T-helper 1 cell (primary cell): ENCODE measurements at regions not wholly inside any gene's neighbourhood (a gene's known extent, or its start where the extent isn't known, plus 50 kb on each side); places are given as distances from the start of the nearest gene placed in this dataset.
A peak's percentile ranks its signal among the peaks of the same experiment; 100 is the strongest.
"Not testable (repeated sequence)": the region's sequence is repeated elsewhere in the genome, so short reads cannot be mapped to it uniquely, and the experiment has no call there.

Experiments
- DNase-seq, 5 donors: peaks; one replicate each; pipeline ENCODE4 v3.0.0-alpha.2; 2012 to 2020

GRCh38 chr18:12179029-12179428, 75.1 kb upstream of the CIDEA start:
- not testable (repeated sequence) for DNase-seq

GRCh38 chr18:12179697-12180577, 74.2 kb upstream of the CIDEA start:
- not testable (repeated sequence) for DNase-seq

- not testable (repeated sequence) for DNase-seq
These were observed 55.4 kb upstream of the CIDEA start for GRCh38 chr18:12198797-12199196.

- DNase-seq, result peak in 1 of 5 donors; percentile 7
These were observed 54.0 kb upstream of the CIDEA start for GRCh38 chr18:12200186-12200585.
